ENCODE measurements at regions not wholly inside any gene's neighbourhood (a gene's known extent, or its start where the extent isn't known, plus 50 kb on each side); places are given as distances from the start of the nearest gene placed in this dataset.

DNA sequence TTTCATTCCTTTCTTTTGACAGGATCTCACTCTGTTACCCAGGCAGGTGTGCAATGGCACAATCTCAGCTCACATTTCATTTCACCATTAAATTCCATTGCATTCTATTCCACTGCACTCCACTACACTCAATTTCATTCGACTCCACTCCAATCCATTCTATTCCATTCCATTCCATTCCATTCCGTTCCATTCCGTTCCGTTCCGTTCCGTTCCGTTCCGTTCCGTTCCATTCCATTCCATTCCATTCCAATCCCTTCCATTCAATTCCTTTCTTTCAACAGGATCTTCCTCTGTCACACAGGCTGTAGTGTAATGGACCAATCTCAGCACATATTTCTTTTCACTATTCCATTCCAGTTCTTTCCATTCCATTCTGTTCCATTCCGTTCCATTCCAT lies 1445.7 kb downstream of the TSPY10 start:
- TF ChIP-seq CTCF (IDR thresholded peaks at IDR 0.05), result no peak
- TF ChIP-seq EZH2 (IDR thresholded peaks at IDR 0.05; ENCODE audit: borderline replicate concordance, insufficient read depth, low read depth, low read length, poor library complexity, severe bottlenecking), result no peak

Measured in B cell (primary cell).